ENCODE measurements at regions not wholly inside any gene's neighbourhood (a gene's known extent, or its start where the extent isn't known, plus 50 kb on each side); places are given as distances from the start of the nearest gene placed in this dataset.

DNA sequence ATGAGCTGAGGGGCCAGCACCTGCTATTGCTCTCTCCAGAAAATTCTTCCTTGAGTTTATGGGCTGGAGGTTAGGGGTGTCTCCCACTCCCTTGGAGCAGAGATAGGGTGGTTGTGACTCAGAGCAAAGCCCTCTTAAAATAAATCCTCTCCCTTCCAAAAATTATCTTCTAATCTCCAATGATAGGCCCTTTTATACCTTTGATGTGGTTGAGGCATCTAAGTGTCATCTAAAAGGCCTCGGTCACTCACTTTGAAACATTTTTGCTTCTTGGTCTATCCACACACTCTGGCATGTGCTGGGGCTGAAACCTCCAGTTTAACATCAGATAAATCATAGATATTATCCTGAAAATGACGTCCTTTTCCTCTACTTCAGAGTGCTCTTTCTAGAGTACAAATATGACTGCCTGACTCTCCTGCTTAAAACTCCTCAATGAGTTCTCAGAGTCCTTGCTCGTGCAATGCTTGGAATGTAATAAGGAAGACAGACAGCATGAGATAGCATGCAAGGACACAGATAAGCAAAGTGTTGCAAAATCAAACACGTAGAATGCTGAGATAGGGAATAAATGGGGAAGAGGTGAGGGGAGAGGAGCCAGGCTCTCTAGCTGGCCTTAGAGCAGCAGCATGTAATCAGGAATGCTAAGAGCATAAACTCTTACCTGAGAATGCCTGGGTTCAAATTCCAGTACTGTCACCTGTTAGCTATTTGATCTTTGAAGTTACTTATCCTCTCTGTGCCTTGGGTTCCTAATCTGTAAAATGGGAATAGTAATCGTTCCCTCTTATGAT is 374.1 kb upstream of the CITED2 start:
- TF ChIP-seq, protein P1, sequence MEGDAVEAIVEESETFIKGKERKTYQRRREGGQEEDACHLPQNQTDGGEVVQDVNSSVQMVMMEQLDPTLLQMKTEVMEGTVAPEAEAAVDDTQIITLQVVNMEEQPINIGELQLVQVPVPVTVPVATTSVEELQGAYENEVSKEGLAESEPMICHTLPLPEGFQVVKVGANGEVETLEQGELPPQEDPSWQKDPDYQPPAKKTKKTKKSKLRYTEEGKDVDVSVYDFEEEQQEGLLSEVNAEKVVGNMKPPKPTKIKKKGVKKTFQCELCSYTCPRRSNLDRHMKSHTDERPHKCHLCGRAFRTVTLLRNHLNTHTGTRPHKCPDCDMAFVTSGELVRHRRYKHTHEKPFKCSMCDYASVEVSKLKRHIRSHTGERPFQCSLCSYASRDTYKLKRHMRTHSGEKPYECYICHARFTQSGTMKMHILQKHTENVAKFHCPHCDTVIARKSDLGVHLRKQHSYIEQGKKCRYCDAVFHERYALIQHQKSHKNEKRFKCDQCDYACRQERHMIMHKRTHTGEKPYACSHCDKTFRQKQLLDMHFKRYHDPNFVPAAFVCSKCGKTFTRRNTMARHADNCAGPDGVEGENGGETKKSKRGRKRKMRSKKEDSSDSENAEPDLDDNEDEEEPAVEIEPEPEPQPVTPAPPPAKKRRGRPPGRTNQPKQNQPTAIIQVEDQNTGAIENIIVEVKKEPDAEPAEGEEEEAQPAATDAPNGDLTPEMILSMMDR (IDR thresholded peaks at IDR 0.05 in 4 of 5, conservative IDR thresholded peaks at IDR 0.05 in 1 of 5): no peak
- TF ChIP-seq POLR2A (IDR thresholded peaks at IDR 0.05): no peak
